ENCODE measurements at regions not wholly inside any gene's neighbourhood (a gene's known extent, or its start where the extent isn't known, plus 50 kb on each side); places are given as distances from the start of the nearest gene placed in this dataset.
A peak's percentile ranks its signal among the peaks of the same experiment; 100 is the strongest.

DNA sequence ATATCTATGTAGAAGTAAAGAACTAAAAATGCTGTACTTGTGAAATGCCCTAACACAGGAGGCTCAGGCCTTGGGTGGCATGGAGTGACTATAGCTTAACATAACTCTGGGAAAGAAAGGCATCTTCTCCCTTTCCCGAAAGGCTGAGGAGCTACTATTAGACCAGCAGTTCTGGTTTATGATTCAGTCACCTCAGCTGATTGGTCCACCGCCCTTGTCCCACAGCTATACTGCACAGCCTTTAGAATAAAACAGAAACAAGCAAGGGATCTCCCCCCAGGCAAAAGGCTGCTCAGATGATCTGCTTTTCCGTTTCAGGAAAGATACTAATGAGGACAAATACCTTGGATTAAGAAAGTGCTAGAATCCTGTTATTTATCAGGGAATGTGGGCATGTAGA lies 171.3 kb downstream of the SNCA start:
- H3K4me3 ChIP-seq (ENCODE audit: low read length) = no peak overlapping the region
- no peak overlapping the region for H3K27ac ChIP-seq (ENCODE audit: low read depth, low read length)
- H3K4me3 Mint-ChIP-seq = no peak overlapping the region
- H3K9me3 ChIP-seq (ENCODE audit: control insufficient read depth in 2 of 3, low read length in 3 of 3) = no peaks in the 10 kb centered on the region
- H3K4me1 Mint-ChIP-seq = no peaks in the 10 kb centered on the region
- no peaks in the 10 kb centered on the region for H3K27me3 ChIP-seq (ENCODE audit: control insufficient read depth in 2 of 2, insufficient read depth in 2 of 2, low read length in 2 of 2)
- no peaks in the 10 kb centered on the region for H3K36me3 Mint-ChIP-seq
- H3K9me3 Mint-ChIP-seq = no peaks in the 10 kb centered on the region
- no peak overlapping the region for H3K27ac Mint-ChIP-seq
- ATAC-seq (no peak), DNase-seq (no peak)
- no peaks in the 10 kb centered on the region for H3K4me1 ChIP-seq (ENCODE audit: control insufficient read depth in 2 of 2, insufficient read depth in 2 of 2, low read length in 2 of 2)
- POLR2A ChIA-PET = no interaction called here
- H3K27me3 Mint-ChIP-seq = peaks cover 5 to 26% (median 11%) of the 10 kb centered on the region in 5 donors
- CTCF ChIA-PET = no interaction called here
- intact Hi-C loops (cut with micrococcal nuclease) = no loop called here
- no peaks in the 10 kb centered on the region for H3K36me3 ChIP-seq (ENCODE audit: control insufficient read depth in 2 of 3, insufficient read depth in 3 of 3, low read length in 3 of 3)

DNA sequence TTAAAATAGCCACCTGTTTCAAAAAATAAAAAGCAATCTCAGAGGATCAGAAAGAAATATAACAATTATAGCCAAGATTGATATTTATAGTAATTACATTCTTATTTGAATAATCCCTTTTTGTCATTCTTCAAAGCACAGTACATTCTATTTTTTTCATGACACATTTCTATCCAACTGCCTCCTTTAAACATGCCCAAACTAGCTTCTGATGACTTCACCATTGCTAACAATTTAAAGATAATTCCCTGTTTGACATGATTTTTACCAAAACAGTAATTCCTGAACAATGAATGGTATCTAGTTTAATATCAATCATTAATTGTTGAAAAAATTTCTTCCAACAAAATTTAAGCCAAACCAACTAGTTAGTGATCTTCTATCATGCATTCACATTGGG lies 172.4 kb downstream of the SNCA start:
- no peak overlapping the region for H3K4me3 ChIP-seq (ENCODE audit: low read length)
- no peak overlapping the region for H3K27ac ChIP-seq (ENCODE audit: low read depth, low read length)
- Mint-ChIP-seq H3K36me3 (no peaks in the 10 kb centered on the region), H3K9me3 (no peaks in the 10 kb centered on the region), H3K27ac (no peak overlapping the region), H3K4me1 (no peaks in the 10 kb centered on the region), H3K27me3 (peaks cover 0 to 26% (median 9%) of the 10 kb centered on the region in 5 donors), H3K4me3 (no peak overlapping the region)
- intact Hi-C loops (cut with micrococcal nuclease) = no loop called here
- H3K36me3 ChIP-seq (ENCODE audit: control insufficient read depth in 2 of 3, insufficient read depth in 3 of 3, low read length in 3 of 3) = no peaks in the 10 kb centered on the region
- CTCF ChIA-PET = interaction anchor here (0.6 kb wide), 1 partner anchor 1555 kb away, joined by 4 read pairs; no protein-coding TSS in a partner anchor
- no peak for ATAC-seq
- POLR2A ChIA-PET = no interaction called here
- DNase-seq = no peak
- no peaks in the 10 kb centered on the region for H3K9me3 ChIP-seq (ENCODE audit: control insufficient read depth in 2 of 3, low read length in 3 of 3)
- no peaks in the 10 kb centered on the region for H3K27me3 ChIP-seq (ENCODE audit: control insufficient read depth in 2 of 2, insufficient read depth in 2 of 2, low read length in 2 of 2)
- no peaks in the 10 kb centered on the region for H3K4me1 ChIP-seq (ENCODE audit: control insufficient read depth in 2 of 2, insufficient read depth in 2 of 2, low read length in 2 of 2)

DNA sequence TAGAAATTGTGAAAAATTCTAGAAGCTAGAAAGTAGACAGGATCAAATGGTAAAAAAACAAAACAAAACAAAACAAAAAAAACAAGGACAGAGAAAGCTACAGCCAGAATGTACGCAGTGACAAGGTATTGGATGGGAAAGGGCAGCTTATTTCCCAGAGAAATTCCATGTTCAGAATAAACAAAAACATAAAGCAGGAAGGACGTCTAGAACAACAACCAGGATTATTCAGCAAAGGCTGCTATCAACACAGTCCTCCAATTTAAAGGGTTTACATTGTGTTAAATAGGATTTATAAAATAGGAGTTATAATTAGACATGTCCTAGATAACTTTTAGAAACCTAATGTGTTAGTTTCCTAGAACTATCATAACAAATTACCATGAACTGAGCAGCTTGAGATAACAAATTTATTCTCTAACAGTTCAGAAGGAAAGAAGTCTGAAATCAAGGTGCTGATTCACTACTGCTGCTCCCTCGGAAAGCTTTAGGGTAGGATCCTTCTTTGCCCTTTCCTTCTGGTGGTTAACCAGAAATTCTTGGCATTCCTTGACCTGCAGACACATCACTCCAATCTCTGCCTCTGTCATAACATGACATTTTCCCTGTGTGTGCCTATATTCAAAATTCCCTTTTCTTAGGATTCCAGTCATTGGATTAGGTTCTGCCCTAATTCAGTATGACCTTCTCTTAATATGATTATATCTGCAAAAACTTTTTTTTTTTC lies 175.6 kb downstream of the SNCA start:
- Histone ChIP-seq H3K36me3 (ENCODE audit: control insufficient read depth in 2 of 3, insufficient read depth in 3 of 3, low read length in 3 of 3) (no peaks in the 10 kb centered on the region), H3K4me3 (ENCODE audit: low read length) (no peak overlapping the region), H3K27me3 (ENCODE audit: control insufficient read depth in 2 of 2, insufficient read depth in 2 of 2, low read length in 2 of 2) (no peaks in the 10 kb centered on the region), H3K9me3 (ENCODE audit: control insufficient read depth in 2 of 3, low read length in 3 of 3) (no peaks in the 10 kb centered on the region), H3K4me1 (ENCODE audit: control insufficient read depth in 2 of 2, insufficient read depth in 2 of 2, low read length in 2 of 2) (no peaks in the 10 kb centered on the region), H3K27ac (ENCODE audit: low read depth, low read length) (no peak overlapping the region)
- DNase-seq = no peak
- H3K36me3 Mint-ChIP-seq = no peaks in the 10 kb centered on the region
- peaks cover 0 to 24% (median 0%) of the 10 kb centered on the region in 5 donors for H3K27me3 Mint-ChIP-seq
- no peak overlapping the region for H3K4me3 Mint-ChIP-seq
- CTCF ChIA-PET = interaction anchor here (0.6 kb wide), 1 partner anchor 19 kb away, joined by 3 read pairs; no protein-coding TSS in a partner anchor
- H3K9me3 Mint-ChIP-seq = no peaks in the 10 kb centered on the region
- ATAC-seq = no peak
- peaks cover 0 to 3% (median 0%) of the 10 kb centered on the region in 7 donors for H3K4me1 Mint-ChIP-seq
- POLR2A ChIA-PET = interaction anchor here (0.6 kb wide), 1 partner anchor 239 kb away, joined by 3 read pairs; no protein-coding TSS in a partner anchor
- intact Hi-C loops (cut with micrococcal nuclease) = no loop called here
- H3K27ac Mint-ChIP-seq = no peak overlapping the region

DNA sequence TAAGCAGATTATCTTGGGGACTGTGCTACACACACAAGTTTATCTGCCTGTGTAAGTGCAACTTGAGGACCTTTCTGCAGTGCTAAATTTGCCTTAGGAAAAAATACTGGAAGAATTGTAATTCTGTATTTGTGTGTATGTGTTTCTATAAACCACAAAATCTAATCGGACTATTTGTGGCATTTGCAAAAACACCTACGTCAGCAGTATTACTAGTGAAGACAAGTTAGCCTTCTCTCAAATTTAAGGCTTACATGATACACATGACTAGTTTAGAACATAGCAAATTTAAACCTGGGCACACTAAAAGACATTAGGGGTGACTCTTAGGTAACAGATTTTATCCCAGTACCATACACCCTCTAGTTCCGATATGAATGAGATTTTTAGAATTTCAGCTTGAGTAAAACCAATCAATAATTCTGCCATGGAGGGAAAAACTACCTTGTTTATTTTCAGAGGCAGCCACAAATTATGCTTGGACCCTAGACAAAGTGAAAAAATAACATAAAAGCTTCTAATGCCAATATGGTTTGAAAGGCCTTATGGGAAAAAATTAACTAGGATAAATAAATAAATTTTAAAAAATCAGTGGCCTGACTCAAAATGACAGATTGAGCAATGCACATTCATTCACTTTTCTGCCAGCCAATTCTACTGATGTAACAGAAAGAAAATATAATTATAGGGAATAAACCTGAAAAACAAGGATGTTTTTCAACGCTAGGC lies 176.4 kb downstream of the SNCA start:
- no peaks in the 10 kb centered on the region for H3K9me3 Mint-ChIP-seq
- peaks cover 0 to 26% (median 0%) of the 10 kb centered on the region in 5 donors for H3K27me3 Mint-ChIP-seq
- ChIA-PET POLR2A (interaction anchor here (0.6 kb wide), 1 partner anchor 240 kb away, joined by 3 read pairs; no protein-coding TSS in a partner anchor), CTCF (no interaction called here)
- no peak for ATAC-seq
- intact Hi-C loops (cut with micrococcal nuclease) = no loop called here
- peaks cover 0 to 3% (median 0%) of the 10 kb centered on the region in 7 donors for H3K4me1 Mint-ChIP-seq
- Histone ChIP-seq H3K27ac (ENCODE audit: low read depth, low read length) (no peak overlapping the region), H3K36me3 (ENCODE audit: control insufficient read depth in 2 of 3, insufficient read depth in 3 of 3, low read length in 3 of 3) (no peaks in the 10 kb centered on the region), H3K9me3 (ENCODE audit: control insufficient read depth in 2 of 3, low read length in 3 of 3) (no peaks in the 10 kb centered on the region), H3K27me3 (ENCODE audit: control insufficient read depth in 2 of 2, insufficient read depth in 2 of 2, low read length in 2 of 2) (no peaks in the 10 kb centered on the region), H3K4me1 (ENCODE audit: control insufficient read depth in 2 of 2, insufficient read depth in 2 of 2, low read length in 2 of 2) (no peaks in the 10 kb centered on the region), H3K4me3 (ENCODE audit: low read length) (no peak overlapping the region)
- DNase-seq = no peak
- H3K36me3 Mint-ChIP-seq = no peaks in the 10 kb centered on the region
- no peak overlapping the region for H3K4me3 Mint-ChIP-seq
- H3K27ac Mint-ChIP-seq = no peak overlapping the region

DNA sequence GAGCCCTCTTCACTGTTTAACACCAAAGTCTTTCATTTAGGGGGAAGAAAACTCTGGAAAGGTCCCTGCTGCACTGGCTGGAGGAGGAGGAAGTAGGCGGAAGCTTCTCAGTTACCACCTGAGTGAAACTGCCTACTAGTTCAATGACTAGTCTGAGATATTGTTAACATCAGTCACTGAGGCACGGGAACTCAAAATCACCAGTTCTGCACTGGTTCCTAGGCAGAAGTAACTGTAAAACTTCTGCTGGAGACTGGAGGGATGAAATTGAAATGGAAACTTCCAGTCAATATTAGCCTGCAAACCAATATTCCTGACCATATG lies 178.3 kb downstream of the SNCA start:
- no peaks in the 10 kb centered on the region for H3K36me3 ChIP-seq (ENCODE audit: control insufficient read depth in 2 of 3, insufficient read depth in 3 of 3, low read length in 3 of 3)
- intact Hi-C loops (cut with micrococcal nuclease) = loop anchor here (1.0 to 2.0 kb wide), 2 partner anchors 243 to 432 kb away; no protein-coding TSS in a partner anchor
- no peaks in the 10 kb centered on the region for H3K36me3 Mint-ChIP-seq
- H3K27ac ChIP-seq (ENCODE audit: low read depth, low read length) = no peak overlapping the region
- H3K27me3 ChIP-seq (ENCODE audit: control insufficient read depth in 2 of 2, insufficient read depth in 2 of 2, low read length in 2 of 2) = no peaks in the 10 kb centered on the region
- CTCF ChIA-PET = interaction anchor here (2.3 kb wide), 1 partner anchor 244 kb away, joined by 9 read pairs; no protein-coding TSS in a partner anchor
- H3K27ac Mint-ChIP-seq = no peak overlapping the region
- H3K27me3 Mint-ChIP-seq = peaks cover 0 to 25% (median 5%) of the 10 kb centered on the region in 5 donors
- ATAC-seq (no peak), DNase-seq (no peak)
- H3K4me1 ChIP-seq (ENCODE audit: control insufficient read depth in 2 of 2, insufficient read depth in 2 of 2, low read length in 2 of 2) = no peaks in the 10 kb centered on the region
- no peaks in the 10 kb centered on the region for H3K9me3 Mint-ChIP-seq
- POLR2A ChIA-PET = no interaction called here
- H3K4me3 Mint-ChIP-seq = no peak overlapping the region
- H3K4me1 Mint-ChIP-seq = peaks cover 0 to 3% (median 0%) of the 10 kb centered on the region in 7 donors
- H3K4me3 ChIP-seq (ENCODE audit: low read length) = no peak overlapping the region
- H3K9me3 ChIP-seq (ENCODE audit: control insufficient read depth in 2 of 3, low read length in 3 of 3) = no peaks in the 10 kb centered on the region

DNA sequence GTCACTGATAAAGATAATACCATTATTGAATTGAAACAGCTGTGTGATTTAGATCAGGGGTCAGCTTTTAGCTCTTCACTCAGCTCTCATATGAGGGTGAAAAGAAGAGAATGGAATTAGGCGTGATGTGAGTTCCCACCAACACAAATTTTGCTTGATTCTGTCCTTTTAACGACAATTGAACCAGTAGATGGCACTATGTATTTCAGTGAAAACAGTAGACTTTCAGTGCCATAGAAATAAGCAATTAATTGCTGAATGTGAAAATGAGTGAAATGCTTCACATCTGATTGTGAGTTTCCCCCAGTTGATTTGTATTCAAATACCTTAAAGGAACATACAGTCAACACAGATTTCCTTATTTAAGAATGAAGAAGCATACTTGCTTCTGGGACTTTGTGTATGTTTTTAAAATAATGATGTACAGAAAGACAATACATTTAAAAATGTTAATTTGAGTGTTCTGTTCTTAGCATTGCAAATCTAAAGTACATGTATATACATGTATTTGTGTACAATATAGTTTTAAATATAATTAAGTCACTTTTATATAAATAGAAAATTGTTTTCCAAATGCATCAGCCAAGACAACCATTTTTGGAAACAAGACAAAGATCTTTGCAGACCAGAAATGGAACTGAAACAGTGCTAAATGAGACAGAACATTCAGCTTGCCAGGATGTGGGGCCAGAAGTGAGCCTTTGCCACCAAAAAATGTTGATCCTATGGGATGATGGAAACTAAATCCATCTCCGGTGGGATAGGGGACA lies 178.8 kb downstream of the SNCA start:
- DNase-seq = peak in 3 of 9 donors; percentile 9 to 16 (median 14)
- POLR2A ChIA-PET = interaction anchor here (0.7 kb wide), 1 partner anchor 499 kb away, joined by 3 read pairs; no protein-coding TSS in a partner anchor
- CTCF ChIA-PET = interaction anchor here (0.7 to 2.3 kb wide), 4 partner anchors 241 to 273 kb away, joined by 3 to 9 read pairs (median 3); no protein-coding TSS in a partner anchor
- no peak overlapping the region for H3K4me3 Mint-ChIP-seq
- Histone ChIP-seq H3K36me3 (ENCODE audit: control insufficient read depth in 2 of 3, insufficient read depth in 3 of 3, low read length in 3 of 3) (no peaks in the 10 kb centered on the region), H3K4me1 (ENCODE audit: control insufficient read depth in 2 of 2, insufficient read depth in 2 of 2, low read length in 2 of 2) (no peaks in the 10 kb centered on the region), H3K4me3 (ENCODE audit: low read length) (no peak overlapping the region), H3K27ac (ENCODE audit: low read depth, low read length) (no peak overlapping the region), H3K27me3 (ENCODE audit: control insufficient read depth in 2 of 2, insufficient read depth in 2 of 2, low read length in 2 of 2) (no peaks in the 10 kb centered on the region), H3K9me3 (ENCODE audit: control insufficient read depth in 2 of 3, low read length in 3 of 3) (no peaks in the 10 kb centered on the region)
- H3K27me3 Mint-ChIP-seq = peaks cover 0 to 26% (median 5%) of the 10 kb centered on the region in 5 donors
- H3K4me1 Mint-ChIP-seq = peaks cover 0 to 3% (median 0%) of the 10 kb centered on the region in 7 donors
- no peaks in the 10 kb centered on the region for H3K36me3 Mint-ChIP-seq
- no peak for ATAC-seq
- H3K9me3 Mint-ChIP-seq = no peaks in the 10 kb centered on the region
- H3K27ac Mint-ChIP-seq = no peak overlapping the region
- intact Hi-C loops (cut with micrococcal nuclease) = loop anchor here (1.0 to 2.0 kb wide), 2 partner anchors 243 to 431 kb away; no protein-coding TSS in a partner anchor
